D721Med (cell line): ENCODE measurements at regions not wholly inside any gene's neighbourhood (a gene's known extent, or its start where the extent isn't known, plus 50 kb on each side); places are given as distances from the start of the nearest gene placed in this dataset.

Experiments used
- DNase-seq: peaks from one replicate; pipeline ENCODE4 v3.0.0; 2011; ENCODE audit warnings: low spot score; ENCODE audit not compliant: insufficient read length
- FAIRE-seq: peaks from 2 replicates; lab custom pipeline; 2011; peaks lifted over from hg19 to GRCh38; lab: Jason Lieb, UNC
- CTCF ChIP-seq: IDR thresholded peaks from 2 replicates; pipeline ENCODE4 v1.5.1; 2012; ENCODE audit warnings: mild to moderate bottlenecking, control low read depth; ENCODE audit not compliant: insufficient read depth; ENCODE audit errors: missing control alignments

- FAIRE-seq (no peak), DNase-seq (no peak)
- no peak for TF ChIP-seq CTCF
These were observed 598.8 kb downstream of the UTRN start for GRCh38 chr6:144883915-144884314.

DNA sequence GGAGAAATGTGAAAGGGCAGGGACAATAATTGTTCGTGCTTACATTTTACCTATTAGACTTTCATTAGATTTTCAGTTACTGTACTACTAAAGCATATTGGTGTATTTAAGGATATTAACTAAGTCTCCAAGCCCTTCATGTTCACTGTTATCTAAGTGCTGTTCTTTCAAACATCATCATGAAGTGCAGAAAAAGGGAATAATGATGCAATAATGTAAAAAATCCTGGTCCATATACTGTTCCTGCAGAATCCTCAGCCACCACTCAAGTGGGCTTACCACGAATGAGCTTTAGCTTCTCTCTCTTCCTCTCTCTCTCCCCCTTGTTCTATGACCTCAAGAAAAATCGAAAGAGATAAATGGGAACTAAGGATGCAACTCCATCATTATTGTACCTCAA lies 600.7 kb downstream of the UTRN start:
- FAIRE-seq, result no peak
- TF ChIP-seq CTCF, result no peak

GRCh38 chr6:144886682-144887081 lies 601.5 kb downstream of the UTRN start:
- DNase-seq (no peak), FAIRE-seq (no peak)
- no peak for TF ChIP-seq CTCF

More for the DNA sequence above, 600.7 kb downstream of the UTRN start:
- DNase-seq, result no peak

DNA sequence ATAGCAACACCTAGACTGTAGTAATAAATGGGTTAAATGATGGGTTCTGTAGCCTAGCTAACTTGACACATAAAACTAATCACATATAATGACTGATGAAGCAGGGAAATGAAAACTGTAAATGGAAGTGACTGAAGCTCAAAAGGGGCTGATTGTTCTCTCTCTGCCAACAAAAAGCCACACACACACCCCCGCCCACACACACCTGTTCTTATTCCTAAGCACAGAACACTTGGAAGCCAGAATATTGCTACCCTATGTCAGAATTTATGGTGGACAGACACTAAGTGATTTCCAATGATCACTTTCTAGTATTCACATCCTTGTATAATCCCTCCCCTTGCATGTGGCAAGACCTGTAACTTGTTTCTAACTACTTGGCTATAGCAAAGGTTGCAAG lies 603.5 kb downstream of the UTRN start:
- no peak for TF ChIP-seq CTCF
- FAIRE-seq (no peak), DNase-seq (no peak)

- DNase-seq, result no peak
- no peak for FAIRE-seq
- no peak for TF ChIP-seq CTCF
These were observed 608.6 kb downstream of the UTRN start for GRCh38 chr6:144893680-144894151.

GRCh38 chr6:144894240-144894639 lies 609.1 kb downstream of the UTRN start:
- DNase-seq (no peak), FAIRE-seq (no peak)
- no peak for TF ChIP-seq CTCF

DNA sequence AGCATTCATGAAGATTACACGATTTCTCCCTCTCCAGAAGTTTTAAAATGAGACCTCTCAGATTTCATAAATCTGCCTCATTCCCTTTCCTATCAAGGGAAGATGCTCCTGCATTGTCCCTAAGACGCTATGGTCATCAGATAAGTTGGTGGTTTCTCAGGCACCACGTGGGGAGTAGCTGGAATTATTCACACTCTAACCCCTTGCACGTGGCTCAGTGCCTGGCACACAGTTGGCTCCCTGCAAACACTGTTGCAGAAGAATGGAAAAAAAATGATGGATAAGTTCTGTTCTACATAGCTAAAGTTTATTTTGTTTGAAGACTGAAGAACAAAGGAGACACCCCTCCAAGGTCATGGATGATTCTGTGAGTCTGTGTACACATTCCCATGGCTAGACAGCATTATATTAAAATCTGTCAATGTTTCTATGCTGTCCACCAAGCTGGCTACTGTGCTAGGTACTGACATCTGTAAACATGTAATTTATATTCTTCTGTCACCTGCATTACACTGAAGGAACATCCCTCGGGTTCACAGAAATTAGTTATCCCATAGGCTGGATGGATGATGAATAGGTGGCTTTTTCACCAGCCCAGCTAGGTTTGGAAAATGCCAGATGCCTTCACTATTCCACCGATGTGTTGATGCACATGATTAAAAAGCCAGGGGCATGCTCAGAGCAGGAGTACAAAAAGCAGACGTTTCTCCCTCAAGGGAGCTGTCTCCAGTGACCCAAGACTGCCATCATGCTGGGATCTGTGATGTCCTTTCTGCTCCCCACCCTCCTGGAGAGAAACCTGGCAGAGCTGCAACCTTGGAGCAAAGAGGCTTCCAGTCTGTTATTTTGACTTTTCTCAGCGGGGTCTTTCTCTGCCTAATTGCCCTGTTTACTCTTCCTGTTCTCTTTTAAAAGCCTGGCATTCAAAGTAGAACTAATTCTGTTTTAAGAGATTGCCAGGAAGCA lies 610.5 kb downstream of the UTRN start:
- no peak for DNase-seq
- TF ChIP-seq CTCF, result no peak

More for the DNA sequence above, 610.5 kb downstream of the UTRN start:
- FAIRE-seq, result no peak
